Testis (tissue), 2 donors: ENCODE measurements at regions not wholly inside any gene's neighbourhood (a gene's known extent, or its start where the extent isn't known, plus 50 kb on each side); places are given as distances from the start of the nearest gene placed in this dataset.

Experiments
- CTCF ChIP-seq, 3 experiments: fragments of 450-650 bp in 2 of 3; fragments of 200-600 bp in 1 of 3; sonication (generic) in 1 of 3; IDR thresholded peaks; one replicate each; pipeline ENCODE4 v1.5.1; 2016 to 2019; ENCODE audit warnings: antibody characterized with exemption in 3 of 3, mild to moderate bottlenecking in 2 of 3, moderate library complexity in 1 of 3
- POLR2A ChIP-seq: fragments of 450-650 bp; IDR thresholded peaks from one replicate; pipeline ENCODE4 v1.6.1; 2017; ENCODE audit warnings: antibody characterized with exemption, mild to moderate bottlenecking, moderate library complexity

GRCh38 chr1:218553197-218553596 is 208.1 kb downstream of the TGFB2 start:
- no peak for TF ChIP-seq CTCF (IDR thresholded peaks at IDR 0.05)
- no peak for TF ChIP-seq POLR2A
